ENCODE measurements at regions not wholly inside any gene's neighbourhood (a gene's known extent, or its start where the extent isn't known, plus 50 kb on each side); places are given as distances from the start of the nearest gene placed in this dataset.

- TF ChIP-seq ZNF416 (tag by site-specific recombination; IDR thresholded peaks at IDR 0.05): no peak
- no peak for TF ChIP-seq ZNF19 (tag by site-specific recombination; IDR thresholded peaks at IDR 0.05; ENCODE audit: low read depth)
- TF ChIP-seq MEIS1 (CRISPR knock-in tag; IDR thresholded peaks at IDR 0.05; ENCODE audit: borderline replicate concordance): no peak
- no peak for TF ChIP-seq HOXD13 (CRISPR knock-in tag; IDR thresholded peaks at IDR 0.05; ENCODE audit: borderline replicate concordance)
- TF ChIP-seq ZNF16 (tag by site-specific recombination; IDR thresholded peaks at IDR 0.05; ENCODE audit: low read depth): no peak
- TF ChIP-seq REST (tag by site-specific recombination; IDR thresholded peaks at IDR 0.05): no peak
- no peak for TF ChIP-seq BCL6B (tag by site-specific recombination; IDR thresholded peaks at IDR 0.05)
- TF ChIP-seq ZNF76 (tag by site-specific recombination; IDR thresholded peaks at IDR 0.05; ENCODE audit: borderline replicate concordance, low read depth): no peak
Observed at GRCh38 chr5:42026446-42026845, 101.4 kb downstream of the FBXO4 start (continued).

GRCh38 chr5:42032137-42032536 is 107.1 kb downstream of the FBXO4 start:
- CTCF ChIA-PET: interaction anchor here (0.6 kb wide), 1 partner anchor 735 kb away, joined by 3 read pairs; no protein-coding TSS in a partner anchor

More at GRCh38 chr5:42032137-42032536, 107.1 kb downstream of the FBXO4 start:
- POLR2A ChIA-PET: no interaction called here
- Histone ChIP-seq H3K9me3 (ENCODE audit: control insufficient read depth, insufficient read depth, low read depth, low read length) (no peaks in the 10 kb centered on the region), H3K27ac (ENCODE audit: extremely low read depth, low read depth, low read length) (no peak overlapping the region), H3K4me1 (ENCODE audit: control insufficient read depth, insufficient read depth, low read length) (no peaks in the 10 kb centered on the region), H3K36me3 (ENCODE audit: control insufficient read depth in 2 of 2, insufficient read depth in 1 of 2, low read length in 2 of 2) (no peaks in the 10 kb centered on the region), H3K4me3 (ENCODE audit: low read depth, low read length) (no peak overlapping the region)
- no peak for TF ChIP-seq ZNF510 (tag by site-specific recombination; IDR thresholded peaks at IDR 0.05; ENCODE audit: insufficient replicate concordance)
- TF ChIP-seq SETDB1 (IDR thresholded peaks at IDR 0.05; ENCODE audit: insufficient read length, low read length): no peak
- TF ChIP-seq ZSCAN23 (tag by site-specific recombination; IDR thresholded peaks at IDR 0.05): no peak
- TF ChIP-seq ZBTB6 (tag by site-specific recombination; IDR thresholded peaks at IDR 0.05): no peak
- TF ChIP-seq ZNF341 (tag by site-specific recombination; IDR thresholded peaks at IDR 0.05; ENCODE audit: low read depth): no peak
- no peak for TF ChIP-seq GLIS1 (tag by site-specific recombination; IDR thresholded peaks at IDR 0.05)
- no peak for TF ChIP-seq ZNF449 (tag by site-specific recombination; IDR thresholded peaks at IDR 0.05)
- no peak for TF ChIP-seq ZNF692 (tag by site-specific recombination; IDR thresholded peaks at IDR 0.05)
- no peak for TF ChIP-seq INSM2 (tag by site-specific recombination; IDR thresholded peaks at IDR 0.05)
- no peak for TF ChIP-seq BCL6B (tag by site-specific recombination; IDR thresholded peaks at IDR 0.05)
- TF ChIP-seq ZNF658 (tag by site-specific recombination; IDR thresholded peaks at IDR 0.05): no peak

All from HEK293 (cell line).